SK-N-SH (cell line): ENCODE measurements at regions not wholly inside any gene's neighbourhood (a gene's known extent, or its start where the extent isn't known, plus 50 kb on each side); places are given as distances from the start of the nearest gene placed in this dataset.

ENCODE experiments used
- CTCF ChIA-PET: fragments of 300-600, 350-600 bp; formaldehyde crosslinking; extraction: SDS; loops from one replicate; lab custom pipeline; 2021; lab: Yijun Ruan, JAX
- POLR2A ChIA-PET: fragments of 350-600 bp; sonication (Branson Sonifier 250); formaldehyde crosslinking; extraction: SDS; loops from one replicate; lab custom pipeline; 2020; ENCODE audit warnings: antibody characterized with exemption, inconsistent platforms; lab: Yijun Ruan, JAX
- DNase-seq: peaks from one replicate; pipeline ENCODE4 v3.0.0; 2012
- H2AFZ ChIP-seq: fragments of 200-600 bp; sonication (generic); 2 replicates; pipeline ENCODE4 v1.8.1; 2016; ENCODE audit warnings: antibody characterized with exemption, mild to moderate bottlenecking, low read depth
- H3F3A ChIP-seq: fragments of 200-600 bp; sonication (generic); replicated peaks from 2 replicates; pipeline ENCODE3; 2016; ENCODE audit warnings: antibody characterized with exemption, mild to moderate bottlenecking; ENCODE audit not compliant: insufficient read depth
- H3K27ac ChIP-seq, 2 experiments: fragments of 200-500 bp in 1 of 2; fragments of 200-600 bp in 1 of 2; sonication (Bioruptor generic) in 1 of 2; sonication (generic), shearing (Covaris generic) in 1 of 2; 2 replicates each; pipeline versions ENCODE4 v1.5.1 to v1.6.1; 2014 to 2016; ENCODE audit warnings: low read depth in 2 of 2, inconsistent platforms in 1 of 2, low read length in 1 of 2, mild to moderate bottlenecking in 1 of 2, mixed read lengths in 1 of 2
- H3K27me3 ChIP-seq: fragments of 200-600 bp; sonication (generic), shearing (Covaris generic); 2 replicates; pipeline ENCODE4 v1.6.1; 2016; ENCODE audit warnings: mixed run types; ENCODE audit not compliant: insufficient read depth
- H3K36me3 ChIP-seq, 2 experiments: fragments of 200-500 bp in 1 of 2; fragments of 200-600 bp in 1 of 2; sonication (Bioruptor generic) in 1 of 2; sonication (generic) in 1 of 2; replicated peaks in 1 of 2; 2 replicates each; pipeline versions ENCODE3 to v1.5.1; 2014 to 2016; ENCODE audit warnings: low read length in 1 of 2, mild to moderate bottlenecking in 1 of 2; ENCODE audit not compliant: insufficient read depth in 2 of 2, control insufficient read depth in 1 of 2
- H3K4me1 ChIP-seq, 2 experiments: fragments of 200-500 bp in 1 of 2; fragments of 200-600 bp in 1 of 2; sonication (Bioruptor generic) in 1 of 2; sonication (generic), shearing (Covaris generic) in 1 of 2; 2 replicates each; pipeline versions ENCODE4 v1.5.1 to v1.6.1; 2014 to 2016; ENCODE audit warnings: low read depth in 1 of 2, low read length in 1 of 2, mixed run types in 1 of 2; ENCODE audit not compliant: insufficient read depth in 2 of 2, control insufficient read depth in 1 of 2
- H3K4me2 ChIP-seq: fragments of 200-600 bp; sonication (generic), shearing (Covaris generic); 2 replicates; pipeline ENCODE4 v1.6.1; 2017; ENCODE audit warnings: mixed run types
- H3K4me3 ChIP-seq, 2 experiments: fragments of 200-500 bp in 1 of 2; fragments of 200-600 bp in 1 of 2; sonication (Bioruptor generic) in 1 of 2; sonication (generic), shearing (Covaris generic) in 1 of 2; 2 replicates each; pipeline versions ENCODE4 v1.5.1 to v1.8.1; 2014 to 2016; ENCODE audit warnings: low read depth in 2 of 2, inconsistent platforms in 1 of 2, low read length in 1 of 2, mild to moderate bottlenecking in 1 of 2, mixed read lengths in 1 of 2, moderate library complexity in 1 of 2
- H3K79me2 ChIP-seq: fragments of 200-600 bp; sonication (generic); 2 replicates; pipeline ENCODE4 v1.8.1; 2017; ENCODE audit warnings: mild to moderate bottlenecking; ENCODE audit not compliant: insufficient read depth
- H3K9ac ChIP-seq: fragments of 200-600 bp; sonication (generic); 2 replicates; pipeline ENCODE4 v1.6.1; 2017; ENCODE audit warnings: mixed run types
- H3K9me2 ChIP-seq: fragments of 200-600 bp; sonication (generic); 2 replicates; pipeline ENCODE4 v1.6.1; 2017; ENCODE audit warnings: mixed run types
- H3K9me3 ChIP-seq: fragments of 200-600 bp; sonication (generic); 2 replicates; pipeline ENCODE4 v1.6.1; 2017; ENCODE audit warnings: mixed run types, mild to moderate bottlenecking, moderate library complexity
- H4K20me1 ChIP-seq: fragments of 200-600 bp; sonication (generic); 2 replicates; pipeline ENCODE4 v1.6.1; 2017; ENCODE audit warnings: mild to moderate bottlenecking, mixed run types; ENCODE audit not compliant: insufficient read depth
- CHD2 ChIP-seq: fragments of 150-350 bp; IDR thresholded peaks from 2 replicates; pipeline ENCODE4 v1.6.1; 2018; ENCODE audit warnings: low read length; ENCODE audit not compliant: partially characterized antibody
- EP300 ChIP-seq, 2 experiments: IDR thresholded peaks; 2 replicates each; pipeline versions ENCODE4 v1.4.0 to v1.6.1; 2012; ENCODE audit warnings: borderline replicate concordance in 1 of 2, low read depth in 1 of 2, low read length in 1 of 2
- EZH2phosphoT487 ChIP-seq: fragments of 200-600 bp; sonication (generic); IDR thresholded peaks from 2 replicates; pipeline ENCODE4 v1.6.1; 2017; ENCODE audit warnings: low read depth, mixed run types, mild to moderate bottlenecking, antibody characterized with exemption, moderate library complexity, borderline replicate concordance
- FOXJ3 ChIP-seq: sonication (generic); formaldehyde crosslinking; IDR thresholded peaks from 2 replicates; pipeline ENCODE4 v1.5.1; 2020; ENCODE audit warnings: mild to moderate bottlenecking, missing genetic modification reagents
- GABPA ChIP-seq: IDR thresholded peaks from 2 replicates; pipeline ENCODE4 v1.4.0; 2012; ENCODE audit warnings: low read depth, mild to moderate bottlenecking
- JUND ChIP-seq: IDR thresholded peaks from 2 replicates; pipeline ENCODE4 v1.4.0; 2012
- POLR2AphosphoS5 ChIP-seq: IDR thresholded peaks from 2 replicates; pipeline ENCODE4 v1.6.1; 2012; ENCODE audit warnings: low read depth, low read length
- RXRA ChIP-seq: IDR thresholded peaks from 2 replicates; pipeline ENCODE4 v1.4.0; 2012; ENCODE audit warnings: low read depth, mild to moderate bottlenecking, borderline replicate concordance
- TAF1 ChIP-seq: IDR thresholded peaks from 2 replicates; pipeline ENCODE4 v1.6.1; 2012; ENCODE audit warnings: low read depth, mild to moderate bottlenecking, low read length, moderate library complexity, borderline replicate concordance
- TEAD4 ChIP-seq: IDR thresholded peaks from 2 replicates; pipeline ENCODE4 v1.4.0; 2012; ENCODE audit warnings: mild to moderate bottlenecking, borderline replicate concordance; ENCODE audit not compliant: insufficient read depth
- YY1 ChIP-seq: IDR thresholded peaks from 2 replicates; pipeline ENCODE4 v1.4.0; 2012; ENCODE audit warnings: low read depth, mild to moderate bottlenecking
- WGBS: methylation state at CpG from one replicate; pipeline ENCODE4 v1.1.6; 2017; ENCODE audit warnings: low lambda C conversion rate; 5-methylcytosine and 5-hydroxymethylcytosine counted together
- TF ChIP-seq, protein P1 (sequence below): fragments of 150-350 bp; IDR thresholded peaks from 2 replicates; pipeline ENCODE4 v1.6.1; 2016; ENCODE audit warnings: mild to moderate bottlenecking, low read depth, low read length
- TF ChIP-seq, protein P2 (sequence below): fragments of 150-350 bp; IDR thresholded peaks from 2 replicates; pipeline ENCODE4 v1.6.1; 2017; ENCODE audit warnings: antibody characterized with exemption, low read length, low read depth, borderline replicate concordance
- TF ChIP-seq, protein P3 (sequence below): fragments of 200-600 bp; sonication (generic); IDR thresholded peaks from 2 replicates; pipeline ENCODE4 v1.6.1; 2017; ENCODE audit warnings: antibody characterized with exemption, mild to moderate bottlenecking, moderate library complexity
- TF ChIP-seq, protein P4 (sequence below): IDR thresholded peaks from 2 replicates; pipeline ENCODE4; 2012

DNA sequence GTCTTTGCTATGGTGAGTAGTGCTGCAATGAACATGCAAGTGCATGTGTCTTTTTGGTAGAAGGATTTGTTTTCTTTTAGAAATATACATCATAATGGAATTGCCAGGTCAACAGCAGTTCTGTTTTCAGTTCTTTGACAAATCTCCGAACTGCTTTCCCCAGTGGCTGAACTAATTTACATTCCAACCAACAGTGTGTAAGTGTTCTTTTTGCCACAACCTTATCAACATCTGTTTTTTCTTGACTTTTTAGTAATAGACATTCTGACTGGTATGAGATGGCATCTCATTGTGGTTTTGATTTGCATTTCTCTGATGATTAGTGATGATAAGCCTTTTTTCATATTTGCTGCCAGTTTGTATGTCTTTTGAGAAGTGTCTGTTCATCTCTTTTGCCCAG, 406.3 kb downstream of the DTHD1 start:
- Histone ChIP-seq H3K27ac (no peak overlapping the region), H3K27me3 (no peaks in the 10 kb centered on the region), H3K4me3 (no peak overlapping the region), H3K4me1 (no peaks in the 10 kb centered on the region), H4K20me1 (no peaks in the 10 kb centered on the region), H3K9me2 (no peaks in the 10 kb centered on the region), H3K36me3 (no peaks in the 10 kb centered on the region), H2AFZ (no peak overlapping the region), H3K9ac (no peak overlapping the region), H3K9me3 (no peaks in the 10 kb centered on the region), H3K79me2 (no peaks in the 10 kb centered on the region), H3F3A (no peaks in the 10 kb centered on the region), H3K4me2 (no peak overlapping the region)
- WGBS = 3% methylated on average over 1 of the region's 1 CpG
- CTCF ChIA-PET = no interaction called here
- DNase-seq = no peak
- TF ChIP-seq TAF1 (no peak), CHD2 (no peak), RXRA (no peak), EP300 (IDR thresholded peaks at IDR 0.05; ENCODE audit: borderline replicate concordance in 1 of 2, low read depth in 1 of 2, low read length in 1 of 2) (no peak), POLR2AphosphoS5 (no peak), EZH2phosphoT487 (no peak), FOXJ3 (CRISPR knock-in tag) (no peak), JUND (no peak)
- TF ChIP-seq, protein P1, sequence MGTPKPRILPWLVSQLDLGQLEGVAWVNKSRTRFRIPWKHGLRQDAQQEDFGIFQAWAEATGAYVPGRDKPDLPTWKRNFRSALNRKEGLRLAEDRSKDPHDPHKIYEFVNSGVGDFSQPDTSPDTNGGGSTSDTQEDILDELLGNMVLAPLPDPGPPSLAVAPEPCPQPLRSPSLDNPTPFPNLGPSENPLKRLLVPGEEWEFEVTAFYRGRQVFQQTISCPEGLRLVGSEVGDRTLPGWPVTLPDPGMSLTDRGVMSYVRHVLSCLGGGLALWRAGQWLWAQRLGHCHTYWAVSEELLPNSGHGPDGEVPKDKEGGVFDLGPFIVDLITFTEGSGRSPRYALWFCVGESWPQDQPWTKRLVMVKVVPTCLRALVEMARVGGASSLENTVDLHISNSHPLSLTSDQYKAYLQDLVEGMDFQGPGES = no peak
- TF ChIP-seq, protein P2, sequence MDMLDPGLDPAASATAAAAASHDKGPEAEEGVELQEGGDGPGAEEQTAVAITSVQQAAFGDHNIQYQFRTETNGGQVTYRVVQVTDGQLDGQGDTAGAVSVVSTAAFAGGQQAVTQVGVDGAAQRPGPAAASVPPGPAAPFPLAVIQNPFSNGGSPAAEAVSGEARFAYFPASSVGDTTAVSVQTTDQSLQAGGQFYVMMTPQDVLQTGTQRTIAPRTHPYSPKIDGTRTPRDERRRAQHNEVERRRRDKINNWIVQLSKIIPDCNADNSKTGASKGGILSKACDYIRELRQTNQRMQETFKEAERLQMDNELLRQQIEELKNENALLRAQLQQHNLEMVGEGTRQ = no peak
- POLR2A ChIA-PET = no interaction called here

DNA sequence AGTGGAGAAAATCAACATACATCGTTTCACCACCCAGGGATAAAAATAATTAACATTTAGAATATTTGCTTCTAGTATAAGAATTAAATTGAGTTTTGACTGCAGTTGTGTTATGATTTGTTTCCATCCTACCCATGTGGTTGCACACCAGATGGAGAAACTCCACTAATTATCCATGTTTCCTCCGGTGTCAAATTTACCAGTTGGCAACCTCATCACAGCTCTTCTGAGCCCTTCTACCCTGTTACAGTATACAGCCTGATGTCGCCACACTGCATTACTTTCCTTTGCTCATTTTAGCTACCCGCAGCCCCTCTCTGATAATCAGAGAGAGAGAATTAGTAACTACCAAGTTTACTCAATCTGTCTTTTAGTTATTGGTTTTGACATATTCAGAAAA, 411.2 kb downstream of the DTHD1 start:
- Histone ChIP-seq H3K4me1 (no peaks in the 10 kb centered on the region), H3K9me3 (no peaks in the 10 kb centered on the region), H3K9me2 (no peaks in the 10 kb centered on the region), H3K4me2 (no peak overlapping the region), H3K79me2 (no peaks in the 10 kb centered on the region), H3K27ac (no peak overlapping the region), H3F3A (no peaks in the 10 kb centered on the region), H3K4me3 (no peak overlapping the region), H3K36me3 (no peaks in the 10 kb centered on the region), H3K9ac (no peak overlapping the region), H3K27me3 (no peaks in the 10 kb centered on the region), H2AFZ (no peak overlapping the region), H4K20me1 (no peaks in the 10 kb centered on the region)
- TF ChIP-seq, protein P3, sequence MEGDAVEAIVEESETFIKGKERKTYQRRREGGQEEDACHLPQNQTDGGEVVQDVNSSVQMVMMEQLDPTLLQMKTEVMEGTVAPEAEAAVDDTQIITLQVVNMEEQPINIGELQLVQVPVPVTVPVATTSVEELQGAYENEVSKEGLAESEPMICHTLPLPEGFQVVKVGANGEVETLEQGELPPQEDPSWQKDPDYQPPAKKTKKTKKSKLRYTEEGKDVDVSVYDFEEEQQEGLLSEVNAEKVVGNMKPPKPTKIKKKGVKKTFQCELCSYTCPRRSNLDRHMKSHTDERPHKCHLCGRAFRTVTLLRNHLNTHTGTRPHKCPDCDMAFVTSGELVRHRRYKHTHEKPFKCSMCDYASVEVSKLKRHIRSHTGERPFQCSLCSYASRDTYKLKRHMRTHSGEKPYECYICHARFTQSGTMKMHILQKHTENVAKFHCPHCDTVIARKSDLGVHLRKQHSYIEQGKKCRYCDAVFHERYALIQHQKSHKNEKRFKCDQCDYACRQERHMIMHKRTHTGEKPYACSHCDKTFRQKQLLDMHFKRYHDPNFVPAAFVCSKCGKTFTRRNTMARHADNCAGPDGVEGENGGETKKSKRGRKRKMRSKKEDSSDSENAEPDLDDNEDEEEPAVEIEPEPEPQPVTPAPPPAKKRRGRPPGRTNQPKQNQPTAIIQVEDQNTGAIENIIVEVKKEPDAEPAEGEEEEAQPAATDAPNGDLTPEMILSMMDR = no peak
- TF ChIP-seq YY1 (no peak), TEAD4 (no peak), GABPA (no peak)
- TF ChIP-seq, protein P4, sequence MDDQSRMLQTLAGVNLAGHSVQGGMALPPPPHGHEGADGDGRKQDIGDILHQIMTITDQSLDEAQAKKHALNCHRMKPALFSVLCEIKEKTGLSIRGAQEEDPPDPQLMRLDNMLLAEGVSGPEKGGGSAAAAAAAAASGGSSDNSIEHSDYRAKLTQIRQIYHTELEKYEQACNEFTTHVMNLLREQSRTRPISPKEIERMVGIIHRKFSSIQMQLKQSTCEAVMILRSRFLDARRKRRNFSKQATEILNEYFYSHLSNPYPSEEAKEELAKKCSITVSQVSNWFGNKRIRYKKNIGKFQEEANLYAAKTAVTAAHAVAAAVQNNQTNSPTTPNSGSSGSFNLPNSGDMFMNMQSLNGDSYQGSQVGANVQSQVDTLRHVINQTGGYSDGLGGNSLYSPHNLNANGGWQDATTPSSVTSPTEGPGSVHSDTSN = no peak
- CTCF ChIA-PET = no interaction called here
- 3% methylated on average over 4 of the region's 4 CpGs for WGBS
- DNase-seq = no peak
- POLR2A ChIA-PET = no interaction called here
